ENCODE measurements at regions not wholly inside any gene's neighbourhood (a gene's known extent, or its start where the extent isn't known, plus 50 kb on each side); places are given as distances from the start of the nearest gene placed in this dataset.

GRCh38 chr2:65746931-65747675 lies 314.7 kb upstream of the SPRED2 start:
- intact Hi-C loops (cut with micrococcal nuclease): no loop called here
- Histone ChIP-seq H3K27me3 (replicated peaks in 1 of 4; ENCODE audit: control extremely low read depth in 1 of 4, control insufficient read depth in 3 of 4, insufficient read depth in 4 of 4, low read length in 3 of 4) (peaks cover 0 to 6% (median 2%) of the 10 kb centered on the region in 4 experiments), H4K20me1 (ENCODE audit: control insufficient read depth, insufficient read depth, low read length, poor library complexity, severe bottlenecking) (no peaks in the 10 kb centered on the region), H3K36me3 (replicated peaks in 1 of 2; ENCODE audit: control extremely low read depth in 1 of 2, control insufficient read depth in 1 of 2, extremely low read depth in 1 of 2, insufficient read depth in 2 of 2, low read length in 1 of 2) (no peaks in the 10 kb centered on the region), H3K4me2 (replicated peaks; ENCODE audit: low read depth, low read length, poor library complexity, severe bottlenecking) (no peak overlapping the region), H3K9ac (ENCODE audit: low read length) (no peak overlapping the region), H3K4me3 (ENCODE audit: control extremely low read depth in 1 of 5, extremely low read depth in 1 of 5, insufficient read depth in 1 of 5, low read depth in 2 of 5, low read length in 4 of 5) (no peak overlapping the region), H2AFZ (ENCODE audit: insufficient read depth, low read depth, low read length, poor library complexity, severe bottlenecking) (no peak overlapping the region), H3K9me3 (ENCODE audit: control extremely low read depth in 1 of 3, control insufficient read depth in 2 of 3, insufficient read depth in 1 of 3, low read length in 2 of 3) (no peaks in the 10 kb centered on the region), H3K4me1 (ENCODE audit: control insufficient read depth in 2 of 2, insufficient read depth in 2 of 2, low read length in 2 of 2) (no peaks in the 10 kb centered on the region), H3K79me2 (ENCODE audit: control insufficient read depth, insufficient read depth, low read length) (no peaks in the 10 kb centered on the region), H3K27ac (ENCODE audit: low read length in 2 of 2) (no peak overlapping the region)
- no peak overlapping the region for H3K4me3 Mint-ChIP-seq
- ChIA-PET POLR2A (no interaction called here), CTCF (no interaction called here)
- no peak for DNase-seq
- ATAC-seq (ENCODE audit: low read depth): no peak
- H3K4me1 Mint-ChIP-seq: no peaks in the 10 kb centered on the region
- peaks cover 15% of the 10 kb centered on the region for H3K27me3 Mint-ChIP-seq
- 87% methylated on average over 8 of the region's 11 CpGs for WGBS (ENCODE audit: insufficient coverage)
- TF ChIP-seq EZH2 (IDR thresholded peaks at IDR 0.05; ENCODE audit: borderline replicate concordance, insufficient read depth, low read depth, low read length, poor library complexity, severe bottlenecking): no peak
- no peak for TF ChIP-seq CTCF (IDR thresholded peaks at IDR 0.05)
- no peak overlapping the region for H3K27ac Mint-ChIP-seq
- no peaks in the 10 kb centered on the region for H3K9me3 Mint-ChIP-seq (ENCODE audit: insufficient read depth)

- H3K9me3 Mint-ChIP-seq (ENCODE audit: insufficient read depth): no peaks in the 10 kb centered on the region
- ChIA-PET POLR2A (no interaction called here), CTCF (no interaction called here)
- no peak overlapping the region for H3K27ac Mint-ChIP-seq
- Histone ChIP-seq H3K79me2 (ENCODE audit: control insufficient read depth, insufficient read depth, low read length) (no peaks in the 10 kb centered on the region), H3K4me1 (ENCODE audit: control insufficient read depth in 2 of 2, insufficient read depth in 2 of 2, low read length in 2 of 2) (no peaks in the 10 kb centered on the region), H3K27me3 (replicated peaks in 1 of 4; ENCODE audit: control extremely low read depth in 1 of 4, control insufficient read depth in 3 of 4, insufficient read depth in 4 of 4, low read length in 3 of 4) (peaks cover 0 to 8% (median 4%) of the 10 kb centered on the region in 4 experiments), H2AFZ (ENCODE audit: insufficient read depth, low read depth, low read length, poor library complexity, severe bottlenecking) (no peak overlapping the region), H3K36me3 (replicated peaks in 1 of 2; ENCODE audit: control extremely low read depth in 1 of 2, control insufficient read depth in 1 of 2, extremely low read depth in 1 of 2, insufficient read depth in 2 of 2, low read length in 1 of 2) (no peaks in the 10 kb centered on the region), H3K4me2 (replicated peaks; ENCODE audit: low read depth, low read length, poor library complexity, severe bottlenecking) (no peak overlapping the region), H4K20me1 (ENCODE audit: control insufficient read depth, insufficient read depth, low read length, poor library complexity, severe bottlenecking) (no peaks in the 10 kb centered on the region), H3K9me3 (ENCODE audit: control extremely low read depth in 1 of 3, control insufficient read depth in 2 of 3, insufficient read depth in 1 of 3, low read length in 2 of 3) (no peaks in the 10 kb centered on the region), H3K4me3 (ENCODE audit: control extremely low read depth in 1 of 5, extremely low read depth in 1 of 5, insufficient read depth in 1 of 5, low read depth in 2 of 5, low read length in 4 of 5) (no peak overlapping the region), H3K27ac (ENCODE audit: low read length in 2 of 2) (no peak overlapping the region), H3K9ac (ENCODE audit: low read length) (no peak overlapping the region)
- DNase-seq (no peak), ATAC-seq (ENCODE audit: low read depth) (no peak)
- H3K27me3 Mint-ChIP-seq: peaks cover 34% of the 10 kb centered on the region
- no peaks in the 10 kb centered on the region for H3K4me1 Mint-ChIP-seq
- no CpG with 5 or more reads among the region's 6 CpGs for WGBS (ENCODE audit: insufficient coverage)
- intact Hi-C loops (cut with micrococcal nuclease): no loop called here
- H3K4me3 Mint-ChIP-seq: no peak overlapping the region
- TF ChIP-seq EZH2 (IDR thresholded peaks at IDR 0.05; ENCODE audit: borderline replicate concordance, insufficient read depth, low read depth, low read length, poor library complexity, severe bottlenecking) (no peak), CTCF (IDR thresholded peaks at IDR 0.05) (no peak)
Observed at GRCh38 chr2:65744477-65745200, 312.2 kb upstream of the SPRED2 start.

All from B cell (primary cell).